Colonic mucosa (tissue), 4 donors: ENCODE measurements at regions not wholly inside any gene's neighbourhood (a gene's known extent, or its start where the extent isn't known, plus 50 kb on each side); places are given as distances from the start of the nearest gene placed in this dataset.

Experiments used
- DNase-seq: peaks from one replicate; pipeline ENCODE4 v3.0.0-alpha.2; 2020
- H3K27ac ChIP-seq: fragments of 200-600 bp; one replicate; pipeline ENCODE4 v1.8.0; 2021
- H3K27me3 ChIP-seq: fragments of 200-600 bp; one replicate; pipeline ENCODE4 v1.8.0; 2021
- H3K36me3 ChIP-seq: fragments of 200-600 bp; one replicate; pipeline ENCODE4 v1.8.0; 2021
- H3K4me1 ChIP-seq: fragments of 200-600 bp; one replicate; pipeline ENCODE4 v1.8.0; 2021; ENCODE audit warnings: mild to moderate bottlenecking
- H3K4me3 ChIP-seq: fragments of 200-600 bp; one replicate; pipeline ENCODE4 v1.8.0; 2021
- H3K9ac ChIP-seq, 2 donors: one replicate each; pipeline ENCODE4 v1.7.0; 2013; ENCODE audit warnings: control low read depth in 2 of 2, low read depth in 2 of 2, low read length in 2 of 2
- H3K9me3 ChIP-seq: fragments of 200-600 bp; one replicate; pipeline ENCODE4 v1.8.0; 2021
- intact Hi-C: fragments of 100-400 bp; cut with DNase I; formaldehyde crosslinking; loops from one replicate; pipeline ENCODE4 v1.14.1; 2022
- TF ChIP-seq, protein P1 (sequence below): fragments of 200-600 bp; IDR thresholded peaks from one replicate; pipeline ENCODE4 v1.8.0; 2022; ENCODE audit warnings: antibody characterized with exemption, mild to moderate bottlenecking
- donor health status: healthy.
- donor health status: DM: no; HTN: no; CAD: no.
- donor health status: DM: no; HTN: no; CAD: no.

DNA sequence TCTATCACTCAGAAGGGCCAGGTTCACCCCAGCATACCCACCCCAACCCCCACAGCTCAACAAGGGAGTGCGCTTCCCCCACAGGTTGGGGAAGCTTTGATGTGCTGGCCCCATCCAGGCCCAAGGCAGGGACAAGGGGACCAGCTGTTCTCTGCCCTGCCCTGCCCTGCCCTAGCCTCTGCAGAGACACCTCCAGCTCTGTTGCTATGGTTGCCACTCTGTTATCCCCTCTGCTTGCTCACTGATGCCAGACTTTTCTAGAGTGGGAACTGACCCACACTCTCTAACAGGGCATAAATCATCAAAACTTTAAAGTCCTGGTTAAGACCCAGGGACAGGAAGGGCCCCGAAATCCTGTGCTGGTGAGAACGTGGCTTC, 50.4 kb upstream of the ENPP7 start:
- Histone ChIP-seq H3K27me3 (no peaks in the 10 kb centered on the region), H3K27ac (no peak overlapping the region), H3K36me3 (no peaks in the 10 kb centered on the region), H3K9ac (no peak overlapping the region), H3K9me3 (no peaks in the 10 kb centered on the region), H3K4me1 (no peaks in the 10 kb centered on the region), H3K4me3 (no peak overlapping the region)
- intact Hi-C loops = no loop called here
- no peak for DNase-seq
- TF ChIP-seq, protein P1, sequence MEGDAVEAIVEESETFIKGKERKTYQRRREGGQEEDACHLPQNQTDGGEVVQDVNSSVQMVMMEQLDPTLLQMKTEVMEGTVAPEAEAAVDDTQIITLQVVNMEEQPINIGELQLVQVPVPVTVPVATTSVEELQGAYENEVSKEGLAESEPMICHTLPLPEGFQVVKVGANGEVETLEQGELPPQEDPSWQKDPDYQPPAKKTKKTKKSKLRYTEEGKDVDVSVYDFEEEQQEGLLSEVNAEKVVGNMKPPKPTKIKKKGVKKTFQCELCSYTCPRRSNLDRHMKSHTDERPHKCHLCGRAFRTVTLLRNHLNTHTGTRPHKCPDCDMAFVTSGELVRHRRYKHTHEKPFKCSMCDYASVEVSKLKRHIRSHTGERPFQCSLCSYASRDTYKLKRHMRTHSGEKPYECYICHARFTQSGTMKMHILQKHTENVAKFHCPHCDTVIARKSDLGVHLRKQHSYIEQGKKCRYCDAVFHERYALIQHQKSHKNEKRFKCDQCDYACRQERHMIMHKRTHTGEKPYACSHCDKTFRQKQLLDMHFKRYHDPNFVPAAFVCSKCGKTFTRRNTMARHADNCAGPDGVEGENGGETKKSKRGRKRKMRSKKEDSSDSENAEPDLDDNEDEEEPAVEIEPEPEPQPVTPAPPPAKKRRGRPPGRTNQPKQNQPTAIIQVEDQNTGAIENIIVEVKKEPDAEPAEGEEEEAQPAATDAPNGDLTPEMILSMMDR = no peak

DNA sequence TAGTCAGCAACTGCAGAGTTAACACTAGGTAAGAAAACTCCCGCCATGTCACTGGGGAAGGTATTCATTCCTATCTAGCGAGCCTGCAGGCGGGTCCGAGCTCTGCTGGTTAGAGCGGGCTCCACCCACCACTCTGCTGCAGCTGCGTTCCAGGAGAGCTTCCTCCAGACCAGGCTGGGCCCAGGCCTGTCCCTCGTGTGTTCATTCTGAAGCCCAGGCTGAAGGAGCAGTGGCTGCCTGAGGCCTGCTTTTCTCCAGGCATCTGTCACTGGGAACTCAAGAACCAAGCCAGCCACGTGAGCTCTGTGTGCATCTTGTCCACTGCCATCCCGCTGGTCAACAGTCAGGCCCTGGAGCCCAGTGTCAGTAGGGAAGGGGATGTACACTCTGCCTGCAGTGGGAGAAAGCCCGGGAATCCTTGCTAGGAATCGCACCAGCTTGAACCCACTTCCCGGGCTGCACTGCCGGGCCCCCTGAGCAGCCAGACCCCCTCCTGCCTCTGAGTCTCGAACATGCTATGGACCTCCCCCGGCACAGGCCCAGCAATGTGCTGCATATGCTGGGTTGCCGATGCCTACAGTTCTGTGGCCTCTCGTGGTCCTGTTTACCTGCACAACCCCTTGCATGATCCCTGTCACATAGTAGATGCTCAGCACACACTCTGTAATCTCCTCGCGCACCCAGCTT, 51.0 kb upstream of the ENPP7 start:
- TF ChIP-seq, protein P1 = no peak
- Histone ChIP-seq H3K36me3 (no peaks in the 10 kb centered on the region), H3K9ac (no peak overlapping the region), H3K4me3 (no peak overlapping the region), H3K27ac (no peak overlapping the region), H3K9me3 (no peaks in the 10 kb centered on the region), H3K4me1 (no peaks in the 10 kb centered on the region), H3K27me3 (no peaks in the 10 kb centered on the region)
- DNase-seq = no peak
- intact Hi-C loops = no loop called here

DNA sequence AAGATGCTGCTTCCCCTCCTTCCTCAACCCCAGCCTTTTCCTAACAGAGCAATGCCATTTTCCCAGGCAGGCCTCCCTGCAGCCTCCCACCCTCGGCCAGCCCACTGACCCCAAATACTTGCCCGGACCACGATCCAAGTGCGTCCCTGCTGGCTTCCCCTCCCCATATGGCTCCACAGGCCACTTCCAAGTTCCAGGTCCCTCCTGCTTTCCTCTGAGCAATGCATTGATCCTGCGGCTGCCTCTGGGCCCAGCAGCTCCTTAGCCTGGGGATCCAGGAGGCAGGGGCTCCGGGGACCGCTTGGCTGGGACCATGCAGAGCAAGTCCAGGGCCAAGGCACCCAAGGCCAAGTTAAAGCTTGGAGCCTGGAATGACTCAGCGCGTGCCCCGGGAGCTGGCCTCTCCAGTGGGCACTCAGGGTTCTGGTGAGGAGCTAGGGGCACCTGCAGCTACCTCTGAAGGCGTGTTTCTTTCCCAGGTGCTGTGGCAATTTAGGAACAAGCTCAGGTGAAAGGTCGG, 51.9 kb upstream of the ENPP7 start:
- Histone ChIP-seq H3K9me3 (no peaks in the 10 kb centered on the region), H3K27me3 (no peaks in the 10 kb centered on the region), H3K27ac (no peak overlapping the region), H3K9ac (no peak overlapping the region), H3K4me3 (no peak overlapping the region), H3K36me3 (no peaks in the 10 kb centered on the region), H3K4me1 (no peaks in the 10 kb centered on the region)
- no peak for DNase-seq
- intact Hi-C loops = no loop called here
- TF ChIP-seq, protein P1 = no peak

DNA sequence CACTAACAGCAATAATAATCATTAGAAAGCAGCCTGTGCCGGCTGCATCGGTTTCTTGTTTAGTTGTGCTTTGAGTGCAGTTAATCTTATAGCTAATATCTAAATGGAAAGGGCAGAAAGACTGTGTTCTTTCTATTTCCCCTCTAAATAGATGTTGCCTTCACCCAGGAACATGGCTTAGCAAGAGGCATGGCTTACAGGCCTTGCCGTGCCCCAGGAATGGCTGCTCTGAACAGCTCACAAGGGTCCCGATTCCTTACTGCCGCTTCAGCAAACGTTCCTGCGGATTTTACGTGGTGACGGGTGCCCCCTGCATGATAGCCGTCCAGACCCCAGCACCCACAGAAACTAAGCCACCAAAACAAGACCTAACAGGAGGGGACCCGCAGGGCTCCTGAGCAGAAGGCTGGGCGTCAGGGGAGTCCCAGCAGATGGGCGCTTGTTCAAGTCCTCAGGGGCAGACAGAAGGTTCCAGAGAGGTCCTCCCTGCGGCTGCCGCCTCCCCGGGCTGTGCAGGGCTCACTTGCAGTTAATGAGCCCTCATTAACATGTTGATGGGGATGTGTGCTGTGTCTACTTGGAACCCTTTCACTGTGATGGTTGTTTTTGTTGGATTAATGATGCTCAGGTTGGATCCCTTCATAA, 52.5 kb upstream of the ENPP7 start:
- Histone ChIP-seq H3K4me3 (no peak overlapping the region), H3K27me3 (no peaks in the 10 kb centered on the region), H3K9ac (no peak overlapping the region), H3K4me1 (no peaks in the 10 kb centered on the region), H3K9me3 (no peaks in the 10 kb centered on the region), H3K27ac (no peak overlapping the region), H3K36me3 (no peaks in the 10 kb centered on the region)
- intact Hi-C loops = no loop called here
- TF ChIP-seq, protein P1 = no peak
- DNase-seq = no peak

DNA sequence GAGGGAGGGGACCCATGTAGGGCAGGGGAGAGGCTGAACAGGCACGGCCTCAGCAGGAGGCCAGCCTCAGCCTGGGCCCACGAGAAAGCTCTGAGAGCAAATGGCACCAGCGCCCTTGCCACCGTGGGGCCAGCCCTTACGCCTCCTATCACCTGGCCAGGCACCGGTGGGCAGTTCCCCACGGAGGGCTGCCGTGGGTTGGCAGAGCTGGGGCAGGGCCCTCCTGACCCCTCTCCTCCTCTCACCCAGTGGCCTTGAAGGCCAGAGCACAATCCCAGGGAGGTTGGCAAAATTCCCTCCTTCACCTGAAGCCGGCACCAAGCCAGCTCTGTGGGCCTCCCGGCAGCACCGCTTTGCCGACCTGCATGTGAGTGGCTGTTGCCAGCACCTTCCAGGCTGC, 53.1 kb upstream of the ENPP7 start:
- no peak for DNase-seq
- TF ChIP-seq, protein P1 = no peak
- no peak overlapping the region for H3K27ac ChIP-seq

More for the DNA sequence above, 53.1 kb upstream of the ENPP7 start:
- Histone ChIP-seq H3K36me3 (no peaks in the 10 kb centered on the region), H3K4me1 (no peaks in the 10 kb centered on the region), H3K27me3 (no peaks in the 10 kb centered on the region), H3K4me3 (no peak overlapping the region), H3K9me3 (no peaks in the 10 kb centered on the region), H3K9ac (no peak overlapping the region)
- intact Hi-C loops = no loop called here
